ENCODE measurements at regions not wholly inside any gene's neighbourhood (a gene's known extent, or its start where the extent isn't known, plus 50 kb on each side); places are given as distances from the start of the nearest gene placed in this dataset.

- no peak for TF ChIP-seq JUND (IDR thresholded peaks at IDR 0.05; ENCODE audit: low read depth, low read length)
Measured at GRCh38 chr1:221117548-221117951, 238.3 kb downstream of the HLX start (continued).

DNA sequence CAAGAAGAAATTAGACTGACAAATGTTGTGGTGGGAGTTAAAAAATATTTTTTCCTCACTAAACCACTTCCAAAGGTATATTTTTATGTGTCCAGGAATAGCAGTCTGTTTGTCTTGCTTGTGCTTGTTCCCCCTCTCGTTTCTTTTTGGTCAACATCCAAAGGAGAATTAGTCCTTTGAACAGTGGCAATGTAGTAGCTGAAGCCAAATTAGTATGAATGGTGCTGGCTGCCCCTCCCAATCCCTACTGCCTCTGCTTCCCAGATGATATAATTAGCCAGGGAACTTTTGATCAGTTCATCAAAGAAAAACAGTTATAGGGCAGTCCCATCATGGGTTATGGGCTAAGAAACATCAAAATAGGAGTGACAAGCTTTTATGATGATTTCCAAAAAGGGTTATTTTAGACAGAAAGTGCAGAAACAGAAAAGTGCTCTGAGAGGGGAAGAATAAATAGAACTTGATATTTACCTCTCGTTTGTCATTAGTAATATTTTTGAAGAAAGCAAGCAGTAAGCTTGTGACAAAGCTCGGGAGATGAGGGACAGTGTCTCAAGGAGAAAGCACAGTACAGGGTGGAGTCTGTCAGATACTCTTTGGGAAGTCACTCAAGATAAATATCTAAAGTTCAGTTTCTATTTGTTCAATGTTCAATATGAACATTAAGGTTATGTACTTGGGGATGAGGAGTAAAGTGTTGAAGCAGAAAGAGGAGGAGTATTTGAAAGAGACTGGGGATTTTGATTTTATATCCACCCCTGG is 239.1 kb downstream of the HLX start:
- Histone ChIP-seq H3K4me2 (ENCODE audit: control insufficient read depth, insufficient read depth) (no peak overlapping the region), H3K27me3 (replicated peaks in 1 of 2; ENCODE audit: control insufficient read depth in 2 of 2, insufficient read depth in 2 of 2, low read length in 1 of 2) (no peaks in the 10 kb centered on the region), H3K27ac (ENCODE audit: control insufficient read depth, insufficient read depth) (no peak overlapping the region), H3K4me1 (ENCODE audit: control insufficient read depth, insufficient read depth, low read length) (no peaks in the 10 kb centered on the region), H3K79me2 (ENCODE audit: control insufficient read depth, insufficient read depth, low read length) (no peaks in the 10 kb centered on the region), H2AFZ (ENCODE audit: control insufficient read depth, low read depth, low read length) (no peak overlapping the region), H3K4me3 (no peak overlapping the region), H3K36me3 (ENCODE audit: control insufficient read depth in 2 of 2, insufficient read depth in 2 of 2, low read length in 1 of 2) (no peaks in the 10 kb centered on the region), H3K9ac (ENCODE audit: control insufficient read depth, insufficient read depth, low read length) (no peak overlapping the region), H3K9me3 (replicated peaks; ENCODE audit: control insufficient read depth, insufficient read depth, low read length) (no peaks in the 10 kb centered on the region; the same call in 1 of the 3 replicates), H4K20me1 (ENCODE audit: control insufficient read depth, insufficient read depth) (no peaks in the 10 kb centered on the region)
- in situ Hi-C loops (cut with MboI) (no loop called here), intact Hi-C loops (cut with micrococcal nuclease; ENCODE audit: unreplicated experiment) (no loop called here)
- TF ChIP-seq ETV6 (conservative IDR thresholded peaks at IDR 0.05 in 1 of 2, IDR thresholded peaks at IDR 0.05 in 1 of 2; ENCODE audit: borderline replicate concordance in 1 of 2, low read depth in 1 of 2) (no peak), WRNIP1 (IDR thresholded peaks at IDR 0.05; ENCODE audit: borderline replicate concordance, low read depth, low read length) (no peak), RFX5 (IDR thresholded peaks at IDR 0.05; ENCODE audit: low read depth, low read length) (no peak), E2F8 (IDR thresholded peaks at IDR 0.05; ENCODE audit: low read depth, partially characterized antibody) (no peak), BACH1 (IDR thresholded peaks at IDR 0.05; ENCODE audit: borderline replicate concordance) (no peak), MTA3 (IDR thresholded peaks at IDR 0.05; ENCODE audit: borderline replicate concordance, low read length) (no peak), ZNF217 (IDR thresholded peaks at IDR 0.05) (no peak), HSF1 (IDR thresholded peaks at IDR 0.05; ENCODE audit: low read depth, low read length) (no peak)
- TF ChIP-seq, protein P1, sequence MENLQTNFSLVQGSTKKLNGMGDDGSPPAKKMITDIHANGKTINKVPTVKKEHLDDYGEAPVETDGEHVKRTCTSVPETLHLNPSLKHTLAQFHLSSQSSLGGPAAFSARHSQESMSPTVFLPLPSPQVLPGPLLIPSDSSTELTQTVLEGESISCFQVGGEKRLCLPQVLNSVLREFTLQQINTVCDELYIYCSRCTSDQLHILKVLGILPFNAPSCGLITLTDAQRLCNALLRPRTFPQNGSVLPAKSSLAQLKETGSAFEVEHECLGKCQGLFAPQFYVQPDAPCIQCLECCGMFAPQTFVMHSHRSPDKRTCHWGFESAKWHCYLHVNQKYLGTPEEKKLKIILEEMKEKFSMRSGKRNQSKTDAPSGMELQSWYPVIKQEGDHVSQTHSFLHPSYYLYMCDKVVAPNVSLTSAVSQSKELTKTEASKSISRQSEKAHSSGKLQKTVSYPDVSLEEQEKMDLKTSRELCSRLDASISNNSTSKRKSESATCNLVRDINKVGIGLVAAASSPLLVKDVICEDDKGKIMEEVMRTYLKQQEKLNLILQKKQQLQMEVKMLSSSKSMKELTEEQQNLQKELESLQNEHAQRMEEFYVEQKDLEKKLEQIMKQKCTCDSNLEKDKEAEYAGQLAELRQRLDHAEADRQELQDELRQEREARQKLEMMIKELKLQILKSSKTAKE (IDR thresholded peaks at IDR 0.05; ENCODE audit: low read depth, poor library complexity, severe bottlenecking): no peak
- BruUV-seq (replicated peaks): no TSS peak
- RAD21 ChIA-PET (ENCODE audit: unreplicated experiment): interaction anchor here (0.9 to 1.8 kb wide), 6 partner anchors 14 to 239 kb away, joined by 3 to 6 read pairs (median 3); partner anchors contain the start of gene HLX
- ATAC-seq (no peak), DNase-seq (ENCODE audit: low read depth, low spot score) (no peak), FAIRE-seq (no peak)
- CTCF ChIA-PET: interaction anchor here (0.6 to 1.8 kb wide), 5 partner anchors 21 to 269 kb away, joined by 3 to 8 read pairs (median 3); no protein-coding TSS in a partner anchor
- WGBS (ENCODE audit: insufficient coverage, insufficient replicate concordance, low lambda C conversion rate, missing lambda C conversion rate): 0% methylated on average over 3 of the region's 3 CpGs
- POLR2A ChIA-PET: no interaction called here
- SMC1A ChIA-PET (ENCODE audit: uncharacterized antibody, unreplicated experiment): interaction anchor here (0.8 to 2.6 kb wide), 12 partner anchors 20 to 243 kb away, joined by 3 to 10 read pairs (median 3); no protein-coding TSS in a partner anchor
